Gastroesophageal sphincter (tissue), 3 donors: ENCODE measurements at regions not wholly inside any gene's neighbourhood (a gene's known extent, or its start where the extent isn't known, plus 50 kb on each side); places are given as distances from the start of the nearest gene placed in this dataset.
"Not testable (repeated sequence)": the region's sequence is repeated elsewhere in the genome, so short reads cannot be mapped to it uniquely, and the experiment has no call there.

Experiments used
- EP300 ChIP-seq: sonication (generic); formaldehyde crosslinking; IDR thresholded peaks from one replicate; pipeline ENCODE4 v1.6.1; 2017; ENCODE audit warnings: antibody characterized with exemption, mild to moderate bottlenecking
- POLR2A ChIP-seq, 2 donors: fragments of 450-650 bp; IDR thresholded peaks; one replicate each; pipeline ENCODE4 v1.6.1; 2017; ENCODE audit warnings: antibody characterized with exemption in 2 of 2, mild to moderate bottlenecking in 2 of 2, moderate library complexity in 1 of 2
- POLR2AphosphoS5 ChIP-seq: sonication (generic); formaldehyde crosslinking; IDR thresholded peaks from one replicate; pipeline ENCODE4 v1.6.1; 2017; ENCODE audit warnings: antibody characterized with exemption
- TF ChIP-seq, protein P1 (sequence below), 4 experiments: fragments of 200-600 bp in 2 of 4; fragments of 450-650 bp in 2 of 4; sonication (generic) in 1 of 4; IDR thresholded peaks; one replicate each; pipeline ENCODE4 v1.5.1; 2017 to 2019; ENCODE audit warnings: antibody characterized with exemption in 4 of 4, mild to moderate bottlenecking in 2 of 4, moderate library complexity in 2 of 4

DNA sequence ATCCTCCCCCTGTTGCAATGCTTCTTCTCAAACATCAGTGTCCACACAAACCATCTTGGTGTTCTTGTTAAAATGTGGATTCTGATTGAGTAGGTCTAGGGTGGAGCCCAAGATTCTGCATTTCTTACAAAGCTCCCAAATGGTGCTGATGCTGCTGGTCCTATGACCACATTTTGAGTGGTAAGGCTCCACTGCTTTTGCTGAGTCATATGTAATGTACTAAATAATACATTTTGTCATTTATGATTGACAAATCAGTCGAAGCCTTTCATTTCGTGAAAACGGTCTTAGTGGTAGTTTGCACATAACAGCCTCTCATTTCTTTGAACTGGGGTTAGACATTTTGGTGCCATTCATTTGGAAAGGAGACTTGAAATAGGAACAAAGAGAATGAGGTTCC, 286.3 kb upstream of the DPP6 start:
- TF ChIP-seq, protein P1, sequence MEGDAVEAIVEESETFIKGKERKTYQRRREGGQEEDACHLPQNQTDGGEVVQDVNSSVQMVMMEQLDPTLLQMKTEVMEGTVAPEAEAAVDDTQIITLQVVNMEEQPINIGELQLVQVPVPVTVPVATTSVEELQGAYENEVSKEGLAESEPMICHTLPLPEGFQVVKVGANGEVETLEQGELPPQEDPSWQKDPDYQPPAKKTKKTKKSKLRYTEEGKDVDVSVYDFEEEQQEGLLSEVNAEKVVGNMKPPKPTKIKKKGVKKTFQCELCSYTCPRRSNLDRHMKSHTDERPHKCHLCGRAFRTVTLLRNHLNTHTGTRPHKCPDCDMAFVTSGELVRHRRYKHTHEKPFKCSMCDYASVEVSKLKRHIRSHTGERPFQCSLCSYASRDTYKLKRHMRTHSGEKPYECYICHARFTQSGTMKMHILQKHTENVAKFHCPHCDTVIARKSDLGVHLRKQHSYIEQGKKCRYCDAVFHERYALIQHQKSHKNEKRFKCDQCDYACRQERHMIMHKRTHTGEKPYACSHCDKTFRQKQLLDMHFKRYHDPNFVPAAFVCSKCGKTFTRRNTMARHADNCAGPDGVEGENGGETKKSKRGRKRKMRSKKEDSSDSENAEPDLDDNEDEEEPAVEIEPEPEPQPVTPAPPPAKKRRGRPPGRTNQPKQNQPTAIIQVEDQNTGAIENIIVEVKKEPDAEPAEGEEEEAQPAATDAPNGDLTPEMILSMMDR (IDR thresholded peaks at IDR 0.05) = not testable (repeated sequence)
- TF ChIP-seq POLR2A (IDR thresholded peaks at IDR 0.05); EP300; POLR2AphosphoS5: not testable (repeated sequence)
